ENCODE measurements at regions not wholly inside any gene's neighbourhood (a gene's known extent, or its start where the extent isn't known, plus 50 kb on each side); places are given as distances from the start of the nearest gene placed in this dataset.

DNA sequence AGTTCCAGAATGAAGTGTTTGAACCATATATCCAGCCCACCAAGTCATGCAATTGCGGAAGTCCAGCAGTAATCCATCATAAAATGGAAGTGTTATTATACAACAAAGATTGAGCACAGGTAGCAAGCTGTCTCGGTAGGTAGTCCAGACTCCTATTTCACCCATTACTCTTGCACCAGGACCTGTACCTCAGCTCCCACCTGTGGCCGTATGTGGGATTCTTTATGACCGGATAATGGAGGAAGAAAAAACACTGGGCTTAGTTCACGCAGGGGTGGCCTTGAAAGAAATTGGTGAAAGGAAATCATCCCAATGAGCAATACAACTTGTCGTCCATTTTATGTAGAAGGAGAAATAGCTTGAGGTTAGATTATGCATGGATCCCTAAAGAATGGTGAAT is 216.3 kb downstream of the ESM1 start:
- TF ChIP-seq GATA2 (IDR thresholded peaks at IDR 0.05; ENCODE audit: low read depth, low read length) (no peak), GATA3 (IDR thresholded peaks at IDR 0.05; ENCODE audit: low read depth, low read length) (no peak)
